GM11168 (cell line): ENCODE measurements at regions not wholly inside any gene's neighbourhood (a gene's known extent, or its start where the extent isn't known, plus 50 kb on each side); places are given as distances from the start of the nearest gene placed in this dataset.

Source experiments
- in situ Hi-C: fragments of 300-500 bp; cut with MboI; formaldehyde crosslinking; loops from one replicate; pipeline ENCODE4 v1.12.0; 2022; ENCODE audit warnings: low sequenced_read_pairs; ENCODE audit not compliant: unreplicated experiment

GRCh38 chr3:159624616-159625015 is 364.0 kb upstream of the IL12A start:
- in situ Hi-C loops: no loop called here

- in situ Hi-C loops: no loop called here
These were observed 363.0 kb upstream of the IL12A start for GRCh38 chr3:159625594-159625993.

- in situ Hi-C loops: no loop called here
These were observed 362.0 kb upstream of the IL12A start for GRCh38 chr3:159626598-159626997.

- in situ Hi-C loops: no loop called here
These were observed 361.4 kb upstream of the IL12A start for GRCh38 chr3:159627229-159627628.

- in situ Hi-C loops: no loop called here
These were observed 361.0 kb upstream of the IL12A start for GRCh38 chr3:159627634-159628033.

GRCh38 chr3:159629329-159630084 is 359.1 kb upstream of the IL12A start:
- in situ Hi-C loops: no loop called here

GRCh38 chr3:159631226-159631625 is 357.4 kb upstream of the IL12A start:
- in situ Hi-C loops: no loop called here

- in situ Hi-C loops: no loop called here
These were observed 356.5 kb upstream of the IL12A start for GRCh38 chr3:159632128-159632527.

GRCh38 chr3:159632851-159633250 is 355.8 kb upstream of the IL12A start:
- in situ Hi-C loops: no loop called here

- in situ Hi-C loops: no loop called here
These were observed 354.2 kb upstream of the IL12A start for GRCh38 chr3:159634483-159634882.

- in situ Hi-C loops: no loop called here
These were observed 353.5 kb upstream of the IL12A start for GRCh38 chr3:159635047-159635641.

GRCh38 chr3:159637883-159638542 is 350.6 kb upstream of the IL12A start:
- in situ Hi-C loops: no loop called here

GRCh38 chr3:159640225-159640624 is 348.4 kb upstream of the IL12A start:
- in situ Hi-C loops: no loop called here

GRCh38 chr3:159643406-159643805 is 345.2 kb upstream of the IL12A start:
- in situ Hi-C loops: no loop called here

- in situ Hi-C loops: no loop called here
These were observed 342.8 kb upstream of the IL12A start for GRCh38 chr3:159645874-159646273.

GRCh38 chr3:159649951-159650350 is 338.7 kb upstream of the IL12A start:
- in situ Hi-C loops: no loop called here

GRCh38 chr3:159650726-159651125 is 337.9 kb upstream of the IL12A start:
- in situ Hi-C loops: no loop called here

- in situ Hi-C loops: no loop called here
These were observed 336.2 kb upstream of the IL12A start for GRCh38 chr3:159652452-159652851.

- in situ Hi-C loops: no loop called here
These were observed 334.2 kb upstream of the IL12A start for GRCh38 chr3:159654183-159655134.

- in situ Hi-C loops: no loop called here
These were observed 333.4 kb upstream of the IL12A start for GRCh38 chr3:159655202-159655601.
